ENCODE measurements at regions not wholly inside any gene's neighbourhood (a gene's known extent, or its start where the extent isn't known, plus 50 kb on each side); places are given as distances from the start of the nearest gene placed in this dataset.

DNA sequence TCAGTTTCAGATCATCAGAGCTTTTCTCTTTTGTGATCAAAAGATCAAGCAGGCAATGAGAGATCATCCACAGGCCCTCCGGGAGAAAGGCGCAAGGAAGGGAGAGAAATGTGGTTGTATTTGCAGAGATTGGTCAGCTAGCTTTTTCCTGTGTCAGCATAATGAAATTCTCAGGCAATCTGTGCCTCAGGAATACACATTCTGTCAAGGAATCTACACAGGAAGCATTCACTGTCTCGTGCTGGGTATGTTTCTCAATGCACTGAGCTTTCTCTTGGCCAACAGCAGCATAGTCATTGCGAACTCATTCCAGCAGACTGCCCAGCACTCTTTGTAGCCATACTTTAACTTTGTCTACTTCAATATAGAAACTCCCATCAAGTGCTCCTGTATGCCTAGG, 413.7 kb downstream of the PPP3CA start:
- H3K9me2 ChIP-seq (replicated peaks; ENCODE audit: insufficient read depth, low read length): no peaks in the 10 kb centered on the region

DNA sequence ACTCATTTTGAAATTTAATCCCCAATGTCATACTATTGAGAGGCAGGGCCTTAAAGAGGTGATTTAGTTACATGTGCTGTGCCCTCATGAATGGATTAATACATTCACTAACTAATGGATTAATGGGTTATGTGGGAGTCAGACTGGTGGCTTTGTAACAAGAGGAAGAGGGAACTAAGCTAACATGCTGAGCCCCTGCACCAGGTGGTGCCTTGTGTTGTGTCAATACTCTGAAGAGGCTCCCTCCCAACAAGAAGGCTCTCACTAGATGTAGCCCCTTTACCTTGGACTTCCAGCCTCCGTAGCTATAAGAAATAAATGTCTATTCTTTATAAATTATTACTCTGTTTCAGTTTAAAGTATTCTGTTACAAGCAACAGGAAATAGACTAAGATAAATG, 411.9 kb upstream of the EMCN start:
- H3K9ac ChIP-seq (ENCODE audit: low read length): no peak overlapping the region
- no peak overlapping the region for H3K4me3 ChIP-seq (ENCODE audit: insufficient read depth, low read length, poor library complexity, severe bottlenecking)
- H3K27me3 ChIP-seq (ENCODE audit: low read length): no peaks in the 10 kb centered on the region
- TF ChIP-seq, protein P1, sequence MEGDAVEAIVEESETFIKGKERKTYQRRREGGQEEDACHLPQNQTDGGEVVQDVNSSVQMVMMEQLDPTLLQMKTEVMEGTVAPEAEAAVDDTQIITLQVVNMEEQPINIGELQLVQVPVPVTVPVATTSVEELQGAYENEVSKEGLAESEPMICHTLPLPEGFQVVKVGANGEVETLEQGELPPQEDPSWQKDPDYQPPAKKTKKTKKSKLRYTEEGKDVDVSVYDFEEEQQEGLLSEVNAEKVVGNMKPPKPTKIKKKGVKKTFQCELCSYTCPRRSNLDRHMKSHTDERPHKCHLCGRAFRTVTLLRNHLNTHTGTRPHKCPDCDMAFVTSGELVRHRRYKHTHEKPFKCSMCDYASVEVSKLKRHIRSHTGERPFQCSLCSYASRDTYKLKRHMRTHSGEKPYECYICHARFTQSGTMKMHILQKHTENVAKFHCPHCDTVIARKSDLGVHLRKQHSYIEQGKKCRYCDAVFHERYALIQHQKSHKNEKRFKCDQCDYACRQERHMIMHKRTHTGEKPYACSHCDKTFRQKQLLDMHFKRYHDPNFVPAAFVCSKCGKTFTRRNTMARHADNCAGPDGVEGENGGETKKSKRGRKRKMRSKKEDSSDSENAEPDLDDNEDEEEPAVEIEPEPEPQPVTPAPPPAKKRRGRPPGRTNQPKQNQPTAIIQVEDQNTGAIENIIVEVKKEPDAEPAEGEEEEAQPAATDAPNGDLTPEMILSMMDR (IDR thresholded peaks at IDR 0.05; ENCODE audit: insufficient read depth, low read length, poor library complexity, severe bottlenecking): no peak
- TF ChIP-seq EZH2phosphoT487 (conservative IDR thresholded peaks at IDR 0.05; ENCODE audit: low read length): no peak
- H3K27ac ChIP-seq (ENCODE audit: low read depth, low read length): no peak overlapping the region
- no peaks in the 10 kb centered on the region for H3F3A ChIP-seq (ENCODE audit: insufficient read depth)
- H4K20me1 ChIP-seq (ENCODE audit: low read depth, low read length): no peaks in the 10 kb centered on the region
- H3K79me2 ChIP-seq (ENCODE audit: insufficient read depth, low read length): no peaks in the 10 kb centered on the region
- H3K9me2 ChIP-seq (replicated peaks; ENCODE audit: insufficient read depth, low read length): no peaks in the 10 kb centered on the region
- no peaks in the 10 kb centered on the region for H3K36me3 ChIP-seq (ENCODE audit: low read length)
- no peak overlapping the region for H3K4me2 ChIP-seq (ENCODE audit: low read depth, low read length, poor library complexity, severe bottlenecking)
- H2AFZ ChIP-seq (ENCODE audit: low read depth, low read length, severe bottlenecking): no peak overlapping the region
- H3K9me3 ChIP-seq (ENCODE audit: insufficient read depth, low read length): no peaks in the 10 kb centered on the region

More for the DNA sequence above, 413.7 kb downstream of the PPP3CA start:
- no peaks in the 10 kb centered on the region for H3K9me3 ChIP-seq (ENCODE audit: insufficient read depth, low read length)
- H3K27ac ChIP-seq (ENCODE audit: low read depth, low read length): no peak overlapping the region
- no peaks in the 10 kb centered on the region for H3K79me2 ChIP-seq (ENCODE audit: insufficient read depth, low read length)
- H3K4me3 ChIP-seq (ENCODE audit: insufficient read depth, low read length, poor library complexity, severe bottlenecking): no peak overlapping the region
- H3K4me2 ChIP-seq (ENCODE audit: low read depth, low read length, poor library complexity, severe bottlenecking): no peak overlapping the region
- no peak overlapping the region for H3K9ac ChIP-seq (ENCODE audit: low read length)
- no peaks in the 10 kb centered on the region for H3K36me3 ChIP-seq (ENCODE audit: low read length)
- no peaks in the 10 kb centered on the region for H3F3A ChIP-seq (ENCODE audit: insufficient read depth)
- no peaks in the 10 kb centered on the region for H3K27me3 ChIP-seq (ENCODE audit: low read length)
- H4K20me1 ChIP-seq (ENCODE audit: low read depth, low read length): no peaks in the 10 kb centered on the region
- TF ChIP-seq, protein P1 (IDR thresholded peaks at IDR 0.05; ENCODE audit: insufficient read depth, low read length, poor library complexity, severe bottlenecking): no peak
- TF ChIP-seq EZH2phosphoT487 (conservative IDR thresholded peaks at IDR 0.05; ENCODE audit: low read length): no peak
- no peak overlapping the region for H2AFZ ChIP-seq (ENCODE audit: low read depth, low read length, severe bottlenecking)

DNA sequence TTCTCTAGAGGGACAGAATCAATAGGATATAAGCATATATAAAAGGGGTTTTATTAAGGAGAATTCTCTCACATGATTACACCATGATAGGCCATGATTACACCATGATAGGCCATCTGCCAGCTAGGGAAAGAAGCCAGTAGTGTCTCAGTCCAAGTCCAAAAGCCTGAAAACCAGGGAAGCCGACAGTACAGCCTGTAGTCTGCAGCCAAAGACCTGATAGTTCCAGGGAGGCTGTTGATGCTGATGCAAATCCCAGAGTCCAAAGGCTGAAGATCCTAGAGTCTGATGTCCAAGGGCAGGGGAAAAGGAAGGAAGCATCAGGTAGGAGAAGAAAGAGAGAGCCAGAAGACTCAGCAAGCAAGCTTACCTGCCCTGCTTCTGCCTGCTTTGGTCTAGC, 411.3 kb upstream of the EMCN start:
- Histone ChIP-seq H3K9ac (ENCODE audit: low read length) (no peak overlapping the region), H3K4me3 (ENCODE audit: insufficient read depth, low read length, poor library complexity, severe bottlenecking) (no peak overlapping the region), H3K27ac (ENCODE audit: low read depth, low read length) (no peak overlapping the region), H3K9me2 (replicated peaks; ENCODE audit: insufficient read depth, low read length) (no peaks in the 10 kb centered on the region), H3K36me3 (ENCODE audit: low read length) (no peaks in the 10 kb centered on the region), H2AFZ (ENCODE audit: low read depth, low read length, severe bottlenecking) (no peak overlapping the region), H3K79me2 (ENCODE audit: insufficient read depth, low read length) (no peaks in the 10 kb centered on the region), H3K9me3 (ENCODE audit: insufficient read depth, low read length) (no peaks in the 10 kb centered on the region), H4K20me1 (ENCODE audit: low read depth, low read length) (no peaks in the 10 kb centered on the region), H3K4me2 (ENCODE audit: low read depth, low read length, poor library complexity, severe bottlenecking) (no peak overlapping the region), H3F3A (ENCODE audit: insufficient read depth) (no peaks in the 10 kb centered on the region), H3K27me3 (ENCODE audit: low read length) (no peaks in the 10 kb centered on the region)
- no peak for TF ChIP-seq EZH2phosphoT487 (conservative IDR thresholded peaks at IDR 0.05; ENCODE audit: low read length)
- TF ChIP-seq, protein P1 (IDR thresholded peaks at IDR 0.05; ENCODE audit: insufficient read depth, low read length, poor library complexity, severe bottlenecking): no peak

Data from SU-DHL-6 (cell line).